Cardiac fibroblast (primary cell): ENCODE measurements at regions not wholly inside any gene's neighbourhood (a gene's known extent, or its start where the extent isn't known, plus 50 kb on each side); places are given as distances from the start of the nearest gene placed in this dataset.

Experiments
- DNase-seq, 2 donors: peaks; one replicate each; pipeline versions ENCODE4 v3.0.0 to v3.0.0-alpha.2; 2010; ENCODE audit warnings: low read depth in 2 of 2
- H3K4me3 ChIP-seq, 2 donors: replicated peaks in 1 of 2; 1 replicate in 1 of 2; 2 replicates in 1 of 2; pipeline ENCODE4 v1.5.1; 2011; ENCODE audit warnings: low read depth in 2 of 2, low read length in 2 of 2, mild to moderate bottlenecking in 2 of 2, moderate library complexity in 1 of 2
- TF ChIP-seq, protein P1 (sequence below): IDR thresholded peaks from one replicate; pipeline ENCODE4 v1.5.1; 2011; ENCODE audit warnings: low read depth, mild to moderate bottlenecking, low read length, inconsistent platforms

DNA sequence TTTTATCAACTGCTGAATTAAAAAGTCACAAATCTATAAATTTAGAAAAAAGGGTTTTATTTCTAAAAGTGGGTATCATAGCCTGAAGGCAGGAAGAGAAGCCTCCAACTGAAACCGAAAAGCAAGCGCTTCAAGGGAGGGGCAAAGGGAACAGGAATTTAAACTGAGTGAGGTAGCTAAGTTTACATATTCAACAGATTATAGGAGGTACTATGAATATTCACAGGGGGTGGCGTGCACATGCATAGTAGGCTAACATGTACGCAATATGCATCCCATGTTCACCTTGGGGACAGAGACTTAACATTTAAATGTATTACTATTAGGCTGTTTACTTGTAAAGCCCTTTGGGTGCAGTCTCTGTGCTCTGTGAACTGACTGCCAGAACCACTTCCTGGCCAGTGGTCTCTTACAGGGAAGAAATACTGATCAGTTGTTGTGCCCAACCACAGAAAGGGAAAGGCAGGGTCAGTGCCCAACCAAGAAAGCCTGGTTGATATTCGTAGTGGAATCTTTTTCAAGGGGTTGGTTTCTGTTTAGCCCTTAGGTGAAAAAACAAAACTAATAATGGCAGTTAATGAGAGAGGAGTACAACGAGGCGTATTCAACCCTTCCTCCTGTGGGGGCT is 168.7 kb upstream of the GALNTL6 start:
- DNase-seq: no peak
- no peak overlapping the region for H3K4me3 ChIP-seq
- TF ChIP-seq, protein P1, sequence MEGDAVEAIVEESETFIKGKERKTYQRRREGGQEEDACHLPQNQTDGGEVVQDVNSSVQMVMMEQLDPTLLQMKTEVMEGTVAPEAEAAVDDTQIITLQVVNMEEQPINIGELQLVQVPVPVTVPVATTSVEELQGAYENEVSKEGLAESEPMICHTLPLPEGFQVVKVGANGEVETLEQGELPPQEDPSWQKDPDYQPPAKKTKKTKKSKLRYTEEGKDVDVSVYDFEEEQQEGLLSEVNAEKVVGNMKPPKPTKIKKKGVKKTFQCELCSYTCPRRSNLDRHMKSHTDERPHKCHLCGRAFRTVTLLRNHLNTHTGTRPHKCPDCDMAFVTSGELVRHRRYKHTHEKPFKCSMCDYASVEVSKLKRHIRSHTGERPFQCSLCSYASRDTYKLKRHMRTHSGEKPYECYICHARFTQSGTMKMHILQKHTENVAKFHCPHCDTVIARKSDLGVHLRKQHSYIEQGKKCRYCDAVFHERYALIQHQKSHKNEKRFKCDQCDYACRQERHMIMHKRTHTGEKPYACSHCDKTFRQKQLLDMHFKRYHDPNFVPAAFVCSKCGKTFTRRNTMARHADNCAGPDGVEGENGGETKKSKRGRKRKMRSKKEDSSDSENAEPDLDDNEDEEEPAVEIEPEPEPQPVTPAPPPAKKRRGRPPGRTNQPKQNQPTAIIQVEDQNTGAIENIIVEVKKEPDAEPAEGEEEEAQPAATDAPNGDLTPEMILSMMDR: no peak

GRCh38 chr4:171639540-171639939 is 173.7 kb upstream of the GALNTL6 start:
- H3K4me3 ChIP-seq: no peak overlapping the region
- TF ChIP-seq, protein P1: no peak
- DNase-seq: no peak

- TF ChIP-seq, protein P1: no peak
Observed at GRCh38 chr4:171636606-171637005, 176.6 kb upstream of the GALNTL6 start.

GRCh38 chr4:171629737-171630136 is 183.5 kb upstream of the GALNTL6 start:
- H3K4me3 ChIP-seq: no peak overlapping the region
- TF ChIP-seq, protein P1: no peak
- no peak for DNase-seq

More at GRCh38 chr4:171636606-171637005, 176.6 kb upstream of the GALNTL6 start:
- DNase-seq: no peak
- no peak overlapping the region for H3K4me3 ChIP-seq

DNA sequence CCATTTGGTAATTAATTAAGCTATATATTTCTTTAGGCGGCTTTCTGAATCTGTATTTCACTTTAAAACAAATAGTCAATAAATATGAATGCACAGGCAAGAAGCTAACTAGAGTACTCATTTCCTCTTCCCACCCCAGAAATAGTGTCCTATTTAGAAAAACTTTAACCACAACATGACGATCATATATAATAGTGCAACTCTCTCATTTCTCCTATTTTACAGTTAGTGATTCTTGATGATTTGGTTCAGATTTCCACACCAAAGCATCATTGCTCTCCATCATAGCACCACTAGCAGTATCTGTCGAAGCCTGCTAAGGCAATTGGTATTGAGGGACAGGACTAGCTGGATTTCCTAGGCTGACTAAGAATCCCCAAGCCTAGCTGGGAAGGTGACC is 184.0 kb upstream of the GALNTL6 start:
- TF ChIP-seq, protein P1: no peak
- H3K4me3 ChIP-seq: no peak overlapping the region
- no peak for DNase-seq

DNA sequence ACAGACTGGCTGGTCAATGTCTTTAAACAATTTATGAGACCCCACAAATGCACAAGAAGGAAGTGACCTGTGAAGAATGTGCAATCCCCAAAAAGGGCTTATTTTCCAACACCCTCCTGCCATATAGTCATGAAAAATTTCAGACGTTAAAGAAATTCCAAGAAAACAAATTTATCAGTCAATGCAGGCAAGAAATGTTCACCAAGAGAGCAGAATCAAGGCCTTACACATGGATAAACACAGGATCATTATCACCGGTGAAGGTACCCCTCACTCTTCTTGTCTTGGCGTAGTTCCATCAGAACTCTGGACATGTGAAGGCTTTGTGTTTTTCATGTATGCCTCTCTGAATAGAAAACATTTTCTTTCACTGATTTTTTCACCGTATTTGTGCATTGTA is 186.7 kb upstream of the GALNTL6 start:
- TF ChIP-seq, protein P1: no peak
- DNase-seq: no peak
- H3K4me3 ChIP-seq: no peak overlapping the region

GRCh38 chr4:171622729-171623128 is 190.5 kb upstream of the GALNTL6 start:
- DNase-seq: no peak
- TF ChIP-seq, protein P1: no peak
- no peak overlapping the region for H3K4me3 ChIP-seq
